ENCODE measurements at regions not wholly inside any gene's neighbourhood (a gene's known extent, or its start where the extent isn't known, plus 50 kb on each side); places are given as distances from the start of the nearest gene placed in this dataset.

DNA sequence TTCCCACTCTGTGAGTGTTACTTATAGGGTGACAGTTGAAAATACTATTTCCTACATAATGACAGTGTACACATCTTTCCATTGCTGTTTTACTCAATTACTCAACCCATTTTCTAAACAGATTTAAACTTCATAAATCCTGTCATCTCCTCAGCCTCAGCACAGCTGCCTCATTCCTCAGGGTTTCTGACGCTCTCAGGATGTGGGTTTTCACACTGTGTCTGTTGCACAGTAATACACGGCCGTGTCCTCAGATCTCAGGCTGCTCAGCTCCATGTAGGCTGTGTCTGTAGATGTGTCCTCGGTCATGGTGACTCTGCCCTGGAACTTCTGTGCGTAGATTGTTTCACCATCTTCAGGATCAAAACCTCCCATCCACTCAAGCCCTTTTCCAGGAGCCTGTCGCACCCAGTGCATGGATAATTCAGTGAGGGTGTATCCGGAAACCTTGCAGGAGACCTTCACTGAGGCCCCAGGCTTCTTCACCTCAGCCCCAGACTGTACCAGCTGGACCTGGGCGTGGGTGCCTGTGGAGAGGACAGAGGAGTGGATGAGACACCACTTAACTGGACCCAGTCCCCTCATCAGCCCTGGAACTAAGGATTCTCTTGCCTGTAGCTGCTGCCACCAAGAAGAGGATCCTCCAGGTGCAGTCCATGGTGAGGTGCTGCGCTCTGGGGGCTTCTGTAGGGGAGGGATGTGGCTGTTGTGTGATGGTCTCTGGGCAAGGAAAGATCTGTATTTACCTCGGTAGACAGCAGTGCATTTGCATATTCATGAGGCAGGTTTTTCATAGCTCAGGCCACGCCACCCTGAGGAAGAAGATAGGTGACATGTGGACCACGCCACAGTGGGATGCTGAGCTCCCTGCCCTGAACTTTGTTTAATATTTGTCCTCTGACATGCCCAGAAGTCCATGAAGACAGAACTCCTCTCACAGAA is 750.2 kb downstream of the TMEM121 start:
- TF ChIP-seq CTCF (IDR thresholded peaks at IDR 0.05) (no peak), EZH2 (IDR thresholded peaks at IDR 0.05; ENCODE audit: borderline replicate concordance, insufficient read depth, low read depth, low read length, poor library complexity, severe bottlenecking) (no peak)
